Activated CD4-positive, alpha-beta T cell treated with anti-CD3 and anti-CD28 coated beads for 36 hours (primary cell): ENCODE measurements at regions not wholly inside any gene's neighbourhood (a gene's known extent, or its start where the extent isn't known, plus 50 kb on each side); places are given as distances from the start of the nearest gene placed in this dataset.

Source experiments
- ATAC-seq: fragments of 200-7000 bp; cut with Tn5 transposase; one replicate; pipeline ENCODE4 v1.10.0; 2021; ENCODE audit warnings: mild to moderate bottlenecking, moderate library complexity
- CTCF ChIA-PET: fragments of 350-600 bp; sonication (Branson Sonifier 250); formaldehyde crosslinking; loops from one replicate; lab custom pipeline; 2021; ENCODE audit warnings: antibody characterized with exemption; lab: Charles Lee
- POLR2A ChIA-PET: fragments of 350-600 bp; sonication (Branson Sonifier 250); formaldehyde crosslinking; loops from one replicate; lab custom pipeline; 2021; ENCODE audit warnings: antibody characterized with exemption, inconsistent platforms; lab: Charles Lee
- DNase-seq: peaks from one replicate; pipeline ENCODE4 v3.0.0-alpha.2; 2020
- H3K27ac Mint-ChIP-seq: one replicate; pipeline ENCODE4 v1.8.0; 2021; ENCODE audit warnings: mixed read lengths
- H3K27me3 Mint-ChIP-seq: one replicate; pipeline ENCODE4 v1.8.0; 2021; ENCODE audit warnings: mixed read lengths
- H3K36me3 Mint-ChIP-seq: one replicate; pipeline ENCODE4 v1.8.0; 2021; ENCODE audit warnings: low read depth, mixed read lengths
- H3K4me1 Mint-ChIP-seq: one replicate; pipeline ENCODE4 v1.8.0; 2021; ENCODE audit warnings: mixed read lengths
- H3K4me3 Mint-ChIP-seq: one replicate; pipeline ENCODE4 v1.8.0; 2021; ENCODE audit warnings: mild to moderate bottlenecking, moderate library complexity, mixed read lengths
- H3K9me3 Mint-ChIP-seq: one replicate; pipeline ENCODE4 v1.8.0; 2021; ENCODE audit warnings: low read depth, mixed read lengths
- intact Hi-C, 2 experiments: fragments of 100-400 bp; cut with DNase I in 1 of 2; cut with micrococcal nuclease in 1 of 2; formaldehyde crosslinking; loops; one replicate each; pipeline versions ENCODE4 v1.14.2 to v1.15.1; 2022 to 2024; cut with DNase I, micrococcal nuclease

DNA sequence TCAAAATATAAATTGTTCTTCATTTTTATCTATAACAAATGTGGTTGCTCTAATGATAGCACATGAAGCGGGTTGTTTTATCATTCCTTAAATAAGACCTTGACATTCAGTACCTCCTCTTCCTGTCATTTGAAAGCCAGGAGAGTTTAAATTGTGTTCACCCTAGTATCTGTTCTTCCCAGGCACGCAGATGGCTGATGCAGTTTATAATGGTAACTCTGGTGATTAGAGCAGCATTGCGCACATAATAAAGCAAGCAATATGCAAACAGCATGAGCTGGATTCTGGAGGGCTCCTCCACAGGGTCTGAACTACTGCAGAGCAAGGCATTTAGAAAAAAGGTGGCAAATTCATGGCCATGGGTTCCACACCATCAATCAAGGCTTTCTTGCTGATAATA lies 307.8 kb downstream of the ENC1 start:
- intact Hi-C loops: no loop called here
- Mint-ChIP-seq H3K9me3 (no peaks in the 10 kb centered on the region), H3K36me3 (no peaks in the 10 kb centered on the region), H3K4me1 (peaks cover 4% of the 10 kb centered on the region), H3K4me3 (no peak overlapping the region), H3K27ac (no peak overlapping the region), H3K27me3 (peaks cover 19% of the 10 kb centered on the region)
- CTCF ChIA-PET: interaction anchor here (0.7 to 1.1 kb wide), 2 partner anchors 19 to 20 kb away, joined by 3 read pairs; no protein-coding TSS in a partner anchor
- POLR2A ChIA-PET: no interaction called here
- DNase-seq (no peak), ATAC-seq (no peak)

DNA sequence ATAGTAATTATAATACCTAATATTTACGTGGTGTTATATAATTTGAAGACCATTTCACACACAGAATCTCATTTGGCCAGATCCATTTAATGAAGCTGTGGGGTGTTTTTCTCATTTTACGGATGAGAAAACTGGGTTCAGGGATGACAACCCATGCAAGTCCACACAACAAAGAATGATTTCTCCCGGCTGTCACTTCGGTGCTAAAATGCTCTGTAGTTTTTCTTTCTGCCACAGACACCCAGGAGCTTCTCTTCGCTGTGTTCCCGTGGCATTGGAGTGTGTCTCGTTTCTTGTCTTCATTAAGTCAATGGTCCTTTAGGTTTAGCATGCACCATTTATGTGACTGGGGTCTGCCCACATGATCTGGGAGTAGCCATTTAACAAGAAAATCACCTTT lies 308.5 kb downstream of the ENC1 start:
- DNase-seq (no peak), ATAC-seq (no peak)
- peaks cover 10% of the 10 kb centered on the region for H3K4me1 Mint-ChIP-seq
- POLR2A ChIA-PET: no interaction called here
- H3K27me3 Mint-ChIP-seq: peaks cover 19% of the 10 kb centered on the region
- H3K9me3 Mint-ChIP-seq: no peaks in the 10 kb centered on the region
- no peak overlapping the region for H3K4me3 Mint-ChIP-seq
- no peak overlapping the region for H3K27ac Mint-ChIP-seq
- intact Hi-C loops: no loop called here
- no peaks in the 10 kb centered on the region for H3K36me3 Mint-ChIP-seq
- CTCF ChIA-PET: interaction anchor here (0.7 kb wide), 1 partner anchor 20 kb away, joined by 3 read pairs; no protein-coding TSS in a partner anchor

DNA sequence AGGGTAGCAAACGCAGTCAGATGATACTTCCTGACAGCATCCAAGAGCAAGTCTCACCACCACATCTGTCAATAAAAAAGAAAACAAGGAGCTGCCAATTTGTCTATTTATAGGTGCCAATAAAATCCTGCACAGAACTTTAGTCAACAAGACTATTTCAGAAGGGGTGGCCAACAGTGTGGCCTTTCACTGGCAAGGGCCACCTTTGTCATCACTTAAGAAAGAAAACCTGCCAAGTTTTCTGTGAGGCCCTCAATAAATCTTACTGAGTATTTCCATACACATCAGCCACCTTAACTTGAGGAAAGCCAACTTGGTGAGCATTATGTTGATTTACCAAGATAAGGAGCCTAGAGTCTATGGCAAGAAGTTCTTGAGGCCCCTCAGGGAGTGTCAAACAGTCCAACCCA lies 312.3 kb downstream of the ENC1 start:
- no peaks in the 10 kb centered on the region for H3K9me3 Mint-ChIP-seq
- ChIA-PET CTCF (no interaction called here), POLR2A (no interaction called here)
- H3K4me3 Mint-ChIP-seq: no peak overlapping the region
- ATAC-seq: no peak
- H3K36me3 Mint-ChIP-seq: no peaks in the 10 kb centered on the region
- H3K4me1 Mint-ChIP-seq: peaks cover 22% of the 10 kb centered on the region
- H3K27me3 Mint-ChIP-seq: peaks cover 22% of the 10 kb centered on the region
- DNase-seq: no peak
- H3K27ac Mint-ChIP-seq: no peak overlapping the region
- intact Hi-C loops: loop anchor here in 1 of 2 experiments (5.0 kb wide), 1 partner anchor 314 kb away; the partner anchor contains the start of gene ENC1

DNA sequence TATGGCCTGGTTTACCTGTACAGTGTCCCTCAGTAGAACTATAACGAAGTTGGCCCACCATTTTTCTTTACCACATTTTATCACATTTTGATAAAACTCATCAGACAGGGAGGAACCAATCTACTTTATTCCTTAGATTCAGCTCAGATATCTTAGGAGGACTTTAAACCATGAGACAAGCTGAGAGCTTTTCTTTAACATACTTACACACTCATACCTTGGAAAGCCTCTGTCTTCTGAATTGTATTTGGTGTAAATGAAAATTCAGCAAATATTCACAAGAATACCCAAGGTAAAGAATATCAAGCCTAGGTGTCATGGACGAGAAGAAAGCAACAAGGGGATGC lies 313.2 kb downstream of the ENC1 start:
- no peak for DNase-seq
- Mint-ChIP-seq H3K27me3 (peaks cover 23% of the 10 kb centered on the region), H3K27ac (no peak overlapping the region), H3K9me3 (no peaks in the 10 kb centered on the region), H3K4me1 (peaks cover 22% of the 10 kb centered on the region), H3K4me3 (no peak overlapping the region), H3K36me3 (no peaks in the 10 kb centered on the region)
- no peak for ATAC-seq
- POLR2A ChIA-PET: no interaction called here
- intact Hi-C loops: loop anchor here in 1 of 2 experiments (5.0 kb wide), 1 partner anchor 315 kb away; the partner anchor contains the start of gene ENC1
- CTCF ChIA-PET: no interaction called here

DNA sequence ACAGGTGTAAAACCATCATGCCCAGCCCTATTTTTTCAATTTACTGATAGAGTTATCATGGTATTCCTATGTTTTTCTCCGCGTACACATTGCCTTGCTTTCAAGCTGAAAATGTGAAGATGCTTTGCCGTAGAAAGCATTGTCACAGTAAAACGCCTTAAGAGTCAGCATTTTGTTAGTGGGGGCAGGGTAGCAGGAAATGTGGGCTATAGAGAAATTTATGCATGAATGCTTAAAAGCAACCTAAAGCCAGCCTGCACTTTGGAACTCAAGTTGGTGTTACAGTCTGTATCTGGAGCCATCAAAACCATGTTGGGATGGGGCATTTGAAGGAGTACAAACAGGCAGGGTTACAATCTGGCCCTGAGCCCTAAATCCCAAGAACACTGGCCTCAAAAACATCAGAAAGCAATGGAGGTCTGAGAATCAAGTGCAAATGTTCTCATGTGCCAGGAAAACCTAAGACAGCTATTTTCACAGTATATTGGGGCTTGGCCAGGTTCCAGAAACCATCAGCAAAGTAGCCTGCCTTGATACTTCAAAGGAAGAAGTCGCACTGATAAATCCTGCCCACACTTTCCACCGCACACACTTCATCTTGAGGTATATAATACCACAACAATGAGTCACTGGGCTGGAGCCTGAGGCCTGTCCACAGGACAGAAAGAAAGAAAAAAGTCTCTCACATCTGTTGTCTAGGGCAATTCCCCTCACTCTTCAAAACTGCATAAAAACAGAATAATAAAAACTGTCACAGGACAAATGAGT lies 313.8 kb downstream of the ENC1 start:
- intact Hi-C loops: loop anchor here in 1 of 2 experiments (5.0 kb wide), 1 partner anchor 316 kb away; the partner anchor contains the start of gene ENC1
- Mint-ChIP-seq H3K9me3 (no peaks in the 10 kb centered on the region), H3K36me3 (no peaks in the 10 kb centered on the region), H3K27ac (no peak overlapping the region), H3K4me1 (peaks cover 22% of the 10 kb centered on the region), H3K4me3 (no peak overlapping the region), H3K27me3 (peaks cover 25% of the 10 kb centered on the region)
- POLR2A ChIA-PET: no interaction called here
- CTCF ChIA-PET: interaction anchor here (0.6 kb wide), 1 partner anchor 316 kb away, joined by 3 read pairs; no protein-coding TSS in a partner anchor
- peak; percentile 86 for DNase-seq
- peak; percentile 91 for ATAC-seq

DNA sequence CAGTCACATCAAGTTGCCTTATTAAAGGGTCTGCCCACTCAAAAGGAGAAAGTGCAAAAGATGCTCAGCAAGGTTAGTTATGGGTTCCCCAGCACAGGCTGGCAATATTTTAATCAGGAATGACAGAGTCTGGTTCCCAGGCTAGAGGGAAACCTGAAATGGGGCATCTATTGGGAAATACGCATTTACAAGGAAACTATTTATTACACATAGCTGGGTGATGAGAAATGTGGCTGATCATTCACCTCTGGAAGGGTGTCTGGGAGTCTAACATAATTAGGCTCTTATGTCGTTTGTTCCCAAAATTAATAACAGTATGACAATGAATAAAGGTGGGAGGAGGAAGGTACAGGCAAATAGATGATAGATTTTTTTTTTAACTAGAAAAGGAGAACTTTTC lies 314.7 kb downstream of the ENC1 start:
- DNase-seq: no peak
- Mint-ChIP-seq H3K36me3 (no peaks in the 10 kb centered on the region), H3K27me3 (peaks cover 25% of the 10 kb centered on the region), H3K4me1 (peaks cover 22% of the 10 kb centered on the region), H3K4me3 (no peak overlapping the region), H3K27ac (no peak overlapping the region), H3K9me3 (no peaks in the 10 kb centered on the region)
- CTCF ChIA-PET: interaction anchor here (0.6 kb wide), 1 partner anchor 317 kb away, joined by 3 read pairs; no protein-coding TSS in a partner anchor
- intact Hi-C loops: loop anchor here in 1 of 2 experiments (5.0 kb wide), 1 partner anchor 316 kb away; the partner anchor contains the start of gene ENC1
- ATAC-seq: no peak
- POLR2A ChIA-PET: no interaction called here

DNA sequence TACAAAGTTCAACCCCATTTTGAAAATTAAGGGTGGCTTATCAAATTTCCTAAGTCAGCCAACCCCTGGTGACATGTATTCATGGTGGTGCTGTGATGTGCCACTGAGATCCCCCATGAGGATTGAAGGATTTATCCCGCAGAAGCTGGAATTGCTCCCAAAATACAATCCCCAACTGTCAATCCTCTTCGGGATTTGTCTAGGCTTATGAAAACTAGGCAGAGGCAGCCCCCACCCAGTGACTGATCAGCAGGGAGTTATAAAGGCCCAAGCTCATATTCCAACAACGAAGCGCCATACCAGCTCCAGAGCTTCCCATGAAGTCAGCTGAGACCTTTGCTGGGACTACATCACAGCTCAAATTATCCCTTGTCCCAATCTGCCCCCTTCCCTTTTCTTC lies 316.0 kb downstream of the ENC1 start:
- Mint-ChIP-seq H3K27ac (no peak overlapping the region), H3K36me3 (no peaks in the 10 kb centered on the region), H3K9me3 (no peaks in the 10 kb centered on the region), H3K4me3 (no peak overlapping the region), H3K4me1 (peaks cover 28% of the 10 kb centered on the region), H3K27me3 (peaks cover 28% of the 10 kb centered on the region)
- ChIA-PET CTCF (no interaction called here), POLR2A (no interaction called here)
- intact Hi-C loops: no loop called here
- no peak for DNase-seq
- no peak for ATAC-seq

DNA sequence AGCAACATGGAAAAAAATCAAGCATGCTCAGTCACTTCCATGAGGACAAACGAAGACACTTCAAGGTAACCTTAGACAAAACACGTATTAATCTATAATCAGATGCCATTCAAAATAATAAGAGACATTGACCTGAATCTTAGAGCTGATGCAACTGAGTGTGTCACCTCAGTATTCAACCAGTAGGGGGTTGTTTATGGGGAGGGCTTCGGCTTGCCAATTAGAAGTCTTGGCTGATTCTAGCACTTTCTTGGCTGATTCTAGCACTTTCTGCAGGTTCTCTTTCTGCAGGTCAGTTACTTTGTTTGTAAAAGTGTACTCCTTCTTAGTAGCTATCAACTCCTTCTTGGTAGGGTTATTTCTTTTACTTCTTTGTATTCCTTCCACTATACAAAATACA lies 317.6 kb downstream of the ENC1 start:
- H3K4me1 Mint-ChIP-seq: peaks cover 34% of the 10 kb centered on the region
- CTCF ChIA-PET: interaction anchor here (0.6 to 1.1 kb wide), 3 partner anchors 8 to 26 kb away, joined by 3 to 5 read pairs (median 3); no protein-coding TSS in a partner anchor
- no peaks in the 10 kb centered on the region for H3K9me3 Mint-ChIP-seq
- H3K27ac Mint-ChIP-seq: no peak overlapping the region
- ATAC-seq: no peak
- peaks cover 27% of the 10 kb centered on the region for H3K27me3 Mint-ChIP-seq
- H3K36me3 Mint-ChIP-seq: no peaks in the 10 kb centered on the region
- H3K4me3 Mint-ChIP-seq: no peak overlapping the region
- POLR2A ChIA-PET: no interaction called here
- DNase-seq: no peak
- intact Hi-C loops: no loop called here

DNA sequence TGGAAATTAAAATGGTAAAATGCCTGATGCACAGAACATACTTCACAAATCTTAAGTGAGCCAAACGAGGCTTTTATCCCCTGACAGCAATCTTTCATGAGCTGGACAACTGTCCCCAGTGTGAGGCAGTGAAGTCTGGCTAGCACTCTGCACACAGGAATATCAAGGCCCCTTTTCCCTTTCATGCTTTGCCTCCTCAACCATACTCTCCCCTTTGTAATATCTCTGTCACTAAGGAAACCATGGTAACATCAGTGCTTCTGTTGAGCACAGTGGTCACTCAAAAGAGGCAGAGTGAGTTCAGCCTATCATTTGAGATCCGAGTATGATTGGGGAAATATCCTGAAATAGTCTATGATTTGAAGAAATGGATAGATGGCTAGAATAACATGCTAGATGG lies 318.3 kb downstream of the ENC1 start:
- intact Hi-C loops: no loop called here
- ChIA-PET POLR2A (no interaction called here), CTCF (no interaction called here)
- no peak overlapping the region for H3K27ac Mint-ChIP-seq
- H3K4me1 Mint-ChIP-seq: peaks cover 28% of the 10 kb centered on the region
- H3K4me3 Mint-ChIP-seq: no peak overlapping the region
- no peaks in the 10 kb centered on the region for H3K9me3 Mint-ChIP-seq
- peaks cover 27% of the 10 kb centered on the region for H3K27me3 Mint-ChIP-seq
- no peak for ATAC-seq
- H3K36me3 Mint-ChIP-seq: no peaks in the 10 kb centered on the region
- DNase-seq: no peak

DNA sequence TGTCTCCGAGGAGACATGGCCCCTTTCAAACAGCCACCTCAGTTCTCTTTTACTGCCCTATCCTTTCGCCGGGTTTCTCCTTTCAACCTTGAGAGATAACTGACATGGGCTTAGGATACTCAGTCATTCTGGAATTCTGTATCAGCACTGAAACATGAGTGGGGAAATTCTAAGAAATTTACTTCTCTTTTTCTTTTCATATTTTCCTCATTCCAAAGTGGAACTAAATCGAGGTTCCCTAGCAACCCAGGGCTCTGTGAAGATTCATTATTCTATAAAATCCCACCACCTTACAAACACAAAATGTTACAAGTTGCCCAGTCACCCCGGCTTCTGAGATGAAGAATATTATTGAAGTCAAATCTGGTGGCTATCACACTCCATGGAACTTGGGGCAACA lies 319.2 kb downstream of the ENC1 start:
- no peak for DNase-seq
- no peak for ATAC-seq
- intact Hi-C loops: no loop called here

DNA sequence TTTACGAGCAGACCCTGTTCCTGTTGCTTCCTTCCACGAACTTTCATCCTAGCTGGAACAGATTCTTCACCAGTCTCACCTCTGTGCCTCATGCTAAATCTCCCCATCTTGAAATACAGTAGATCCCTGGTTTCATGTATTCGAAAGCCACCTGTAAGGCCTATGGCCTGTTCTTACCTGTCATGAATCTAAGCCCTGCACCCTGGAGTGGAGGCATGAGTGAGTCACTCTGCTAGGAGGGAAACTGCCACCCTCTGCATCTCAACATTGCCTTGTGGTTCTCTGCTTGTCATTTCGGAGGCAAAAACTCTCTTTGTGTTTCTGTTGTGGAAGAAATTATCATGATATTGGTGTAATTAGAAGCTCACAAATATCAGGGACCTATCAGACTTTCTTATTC lies 320.0 kb downstream of the ENC1 start:
- DNase-seq (peak; percentile 30), ATAC-seq (no peak)
- peaks cover 22% of the 10 kb centered on the region for H3K27me3 Mint-ChIP-seq
- no peak overlapping the region for H3K27ac Mint-ChIP-seq
- no peaks in the 10 kb centered on the region for H3K36me3 Mint-ChIP-seq
- ChIA-PET CTCF (interaction anchor here (0.8 kb wide), 1 partner anchor 255 kb away, joined by 3 read pairs; no protein-coding TSS in a partner anchor), POLR2A (no interaction called here)
- H3K4me3 Mint-ChIP-seq: no peak overlapping the region
- no peaks in the 10 kb centered on the region for H3K9me3 Mint-ChIP-seq
- peaks cover 24% of the 10 kb centered on the region for H3K4me1 Mint-ChIP-seq
- intact Hi-C loops: no loop called here

More for the DNA sequence above, 319.2 kb downstream of the ENC1 start:
- Mint-ChIP-seq H3K27ac (no peak overlapping the region), H3K27me3 (peaks cover 27% of the 10 kb centered on the region), H3K4me1 (peaks cover 26% of the 10 kb centered on the region), H3K4me3 (no peak overlapping the region), H3K36me3 (no peaks in the 10 kb centered on the region), H3K9me3 (no peaks in the 10 kb centered on the region)
- CTCF ChIA-PET: interaction anchor here (0.8 kb wide), 1 partner anchor 254 kb away, joined by 3 read pairs; no protein-coding TSS in a partner anchor
- POLR2A ChIA-PET: no interaction called here

DNA sequence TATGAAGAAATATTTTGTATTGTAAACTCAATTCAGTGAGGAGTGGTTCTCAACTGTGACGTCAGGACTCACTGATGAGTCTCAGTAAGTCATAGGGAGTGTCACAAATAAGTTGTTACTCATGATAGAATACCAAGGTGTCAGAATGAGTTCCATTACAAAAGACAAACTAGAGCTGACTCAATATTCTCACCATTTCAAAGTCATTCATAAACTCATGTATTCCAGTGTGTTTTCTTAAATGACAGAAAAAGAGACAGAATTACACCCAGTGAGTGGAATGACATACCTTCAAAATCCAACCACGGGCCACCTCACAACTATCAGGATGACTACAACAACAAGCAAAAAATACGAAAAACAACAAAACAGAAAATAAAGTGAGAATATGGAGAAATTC lies 321.5 kb downstream of the ENC1 start:
- intact Hi-C loops: loop anchor here (1.0 to 5.0 kb wide), 9 partner anchors 77 to 420 kb away; no protein-coding TSS in a partner anchor
- Mint-ChIP-seq H3K9me3 (no peaks in the 10 kb centered on the region), H3K4me3 (no peak overlapping the region), H3K27me3 (peaks cover 23% of the 10 kb centered on the region), H3K27ac (peak overlapping the region; percentile 78), H3K36me3 (no peaks in the 10 kb centered on the region), H3K4me1 (peaks cover 24% of the 10 kb centered on the region)
- DNase-seq (peak; percentile 72), ATAC-seq (peak; percentile 77)
- ChIA-PET CTCF (no interaction called here), POLR2A (interaction anchor here (0.6 kb wide), 2 partner anchors 8 to 36 kb away, joined by 3 read pairs; no protein-coding TSS in a partner anchor)
